ENCODE measurements at regions not wholly inside any gene's neighbourhood (a gene's known extent, or its start where the extent isn't known, plus 50 kb on each side); places are given as distances from the start of the nearest gene placed in this dataset.

- DNase-seq: no peak
These were observed 203.2 kb upstream of the USP24 start for GRCh38 chr1:55418208-55419000.

- no peak for DNase-seq
These were observed 201.1 kb upstream of the USP24 start for GRCh38 chr1:55416164-55416842.

GRCh38 chr1:55413286-55413685 is 198.1 kb upstream of the USP24 start:
- no peak for DNase-seq

GRCh38 chr1:55412060-55412459 is 196.9 kb upstream of the USP24 start:
- DNase-seq: no peak

GRCh38 chr1:55402671-55403464 is 187.7 kb upstream of the USP24 start:
- no peak for DNase-seq

- DNase-seq: no peak
These were observed 187.0 kb upstream of the USP24 start for GRCh38 chr1:55402142-55402541.

GRCh38 chr1:55400508-55400907 is 185.3 kb upstream of the USP24 start:
- no peak for DNase-seq

- DNase-seq: no peak
These were observed 184.2 kb upstream of the USP24 start for GRCh38 chr1:55399346-55399745.

GRCh38 chr1:55396381-55396891 is 181.3 kb upstream of the USP24 start:
- DNase-seq: no peak

- DNase-seq: no peak
These were observed 173.8 kb upstream of the USP24 start for GRCh38 chr1:55388960-55389359.

- no peak for DNase-seq
These were observed 172.0 kb upstream of the USP24 start for GRCh38 chr1:55387145-55387544.

- no peak for DNase-seq
These were observed 171.3 kb upstream of the USP24 start for GRCh38 chr1:55386456-55386855.

GRCh38 chr1:55385402-55386018 is 170.3 kb upstream of the USP24 start:
- no peak for DNase-seq

GRCh38 chr1:55384637-55385036 is 169.5 kb upstream of the USP24 start:
- DNase-seq: peak; percentile 34

GRCh38 chr1:55382806-55383305 is 167.7 kb upstream of the USP24 start:
- DNase-seq: no peak

- no peak for DNase-seq
These were observed 166.8 kb upstream of the USP24 start for GRCh38 chr1:55381983-55382382.

GRCh38 chr1:55381491-55381890 is 166.3 kb upstream of the USP24 start:
- no peak for DNase-seq

- DNase-seq: no peak
These were observed 165.3 kb upstream of the USP24 start for GRCh38 chr1:55380355-55380970.

- DNase-seq: peak; percentile 19
These were observed 163.4 kb upstream of the USP24 start for GRCh38 chr1:55378582-55378981.

- no peak for DNase-seq
These were observed 161.7 kb upstream of the USP24 start for GRCh38 chr1:55376897-55377296.

GRCh38 chr1:55375617-55376258 is 160.6 kb upstream of the USP24 start:
- DNase-seq: peak; percentile 54

Measured in retina (tissue), 1 donor.